IMR-90 (cell line): ENCODE measurements at regions not wholly inside any gene's neighbourhood (a gene's known extent, or its start where the extent isn't known, plus 50 kb on each side); places are given as distances from the start of the nearest gene placed in this dataset.
"Not testable (repeated sequence)": the region's sequence is repeated elsewhere in the genome, so short reads cannot be mapped to it uniquely, and the experiment has no call there.

Source experiments
- ATAC-seq: fragments of 200-7000 bp; cut with Tn5 transposase; 2 replicates; pipeline ENCODE4 v1.9.1; 2020; ENCODE audit warnings: low read depth, mild to moderate bottlenecking, moderate library complexity
- BruUV-seq: library from RNA; stranded (reverse); fragments of 400-500 nt; replicated peaks from 2 replicates; lab custom pipeline; 2021; lab: Mats Ljungman, UMichigan
- CTCF ChIA-PET: fragments of 300-600 bp; formaldehyde crosslinking; extraction: SDS; loops from one replicate; lab custom pipeline; 2021; ENCODE audit warnings: antibody characterized with exemption; lab: Yijun Ruan, JAX
- POLR2A ChIA-PET: fragments of 300-600 bp; sonication (Branson Sonifier 250); formaldehyde crosslinking; loops from one replicate; lab custom pipeline; 2022; ENCODE audit warnings: antibody characterized with exemption; ENCODE audit not compliant: unreplicated experiment; lab: Charles Lee
- DNase-seq: peaks from one replicate; pipeline ENCODE4 v3.0.0; 2013
- H2AFZ ChIP-seq: replicated peaks from 2 replicates; pipeline ENCODE3; 2013; ENCODE audit warnings: low read length, mild to moderate bottlenecking; ENCODE audit not compliant: poor library complexity
- H2AK5ac ChIP-seq: 2 replicates; pipeline ENCODE4 v1.6.1; 2013; ENCODE audit warnings: low read depth, low read length, inconsistent platforms
- H2AK9ac ChIP-seq: replicated peaks from 2 replicates; pipeline ENCODE3; 2013; ENCODE audit warnings: mild to moderate bottlenecking, low read depth, low read length, moderate library complexity; ENCODE audit not compliant: poor library complexity
- H2BK120ac ChIP-seq: 2 replicates; pipeline ENCODE4 v1.6.1; 2013; ENCODE audit warnings: low read depth, low read length, inconsistent platforms
- H2BK15ac ChIP-seq: 3 replicates; pipeline ENCODE4 v1.6.1; 2013; ENCODE audit warnings: low read depth, low read length, inconsistent platforms
- H2BK20ac ChIP-seq: 2 replicates; pipeline ENCODE4 v1.6.1; 2013; ENCODE audit warnings: low read depth, mild to moderate bottlenecking, inconsistent platforms, low read length, moderate library complexity
- H2BK5ac ChIP-seq: 2 replicates; pipeline ENCODE4 v1.6.1; 2013; ENCODE audit warnings: mild to moderate bottlenecking, low read depth, low read length, inconsistent platforms; ENCODE audit not compliant: poor library complexity, severe bottlenecking
- H3K14ac ChIP-seq: replicated peaks from 2 replicates; pipeline ENCODE4 v1.6.1; 2013; ENCODE audit warnings: low read depth, low read length, inconsistent platforms
- H3K18ac ChIP-seq: 2 replicates; pipeline ENCODE4 v1.6.1; 2013; ENCODE audit warnings: low read depth, low read length, control low read depth
- H3K23ac ChIP-seq: 2 replicates; pipeline ENCODE4 v1.6.1; 2013; ENCODE audit warnings: low read depth, low read length, inconsistent platforms
- H3K27ac ChIP-seq: 2 replicates; pipeline ENCODE4 v1.5.1; 2013; ENCODE audit warnings: mild to moderate bottlenecking, control low read depth, low read length; ENCODE audit not compliant: insufficient read depth
- H3K27me3 ChIP-seq: 2 replicates; pipeline ENCODE4 v1.6.1; 2013; ENCODE audit warnings: low read length; ENCODE audit not compliant: control insufficient read depth, insufficient read depth
- H3K36me3 ChIP-seq: 2 replicates; pipeline ENCODE4 v1.6.1; 2013; ENCODE audit warnings: low read length, mixed read lengths; ENCODE audit not compliant: control insufficient read depth, insufficient read depth
- H3K4ac ChIP-seq: 2 replicates; pipeline ENCODE4 v1.6.1; 2013; ENCODE audit warnings: low read depth, low read length, inconsistent platforms
- H3K4me1 ChIP-seq: 2 replicates; pipeline ENCODE4 v1.6.1; 2013; ENCODE audit warnings: low read length, mixed read lengths; ENCODE audit not compliant: control insufficient read depth, insufficient read depth
- H3K4me2 ChIP-seq: 2 replicates; pipeline ENCODE4 v1.6.1; 2013; ENCODE audit warnings: low read depth, mild to moderate bottlenecking, control low read depth, low read length, moderate library complexity
- H3K4me3 ChIP-seq: 2 replicates; pipeline ENCODE4 v1.5.1; 2013; ENCODE audit warnings: low read depth, mild to moderate bottlenecking, control low read depth, low read length, moderate library complexity; ENCODE audit not compliant: insufficient read depth
- H3K56ac ChIP-seq: 2 replicates; pipeline ENCODE4 v1.6.1; 2013; ENCODE audit warnings: low read length, inconsistent platforms; ENCODE audit not compliant: insufficient read depth; ENCODE audit errors: extremely low read depth
- H3K79me1 ChIP-seq, 2 experiments: 2 replicates each; pipeline ENCODE4 v1.6.1; 2013; ENCODE audit warnings: low read length in 2 of 2, inconsistent platforms in 1 of 2, low read depth in 1 of 2
- H3K9ac ChIP-seq: 2 replicates; pipeline ENCODE4 v1.6.1; 2013; ENCODE audit warnings: low read depth, low read length, control low read depth
- H3K9me1 ChIP-seq: 2 replicates; pipeline ENCODE4 v1.6.1; 2013; ENCODE audit warnings: low read length, inconsistent platforms; ENCODE audit not compliant: insufficient read depth
- H3K9me3 ChIP-seq: 2 replicates; pipeline ENCODE4 v1.6.1; 2013; ENCODE audit warnings: low read length; ENCODE audit not compliant: control insufficient read depth, insufficient read depth
- H4K20me1 ChIP-seq: 2 replicates; pipeline ENCODE4 v1.6.1; 2013; ENCODE audit warnings: low read length, inconsistent platforms; ENCODE audit not compliant: insufficient read depth
- H4K5ac ChIP-seq: 2 replicates; pipeline ENCODE4 v1.6.1; 2013; ENCODE audit warnings: mild to moderate bottlenecking, low read depth, low read length, control low read depth
- H4K8ac ChIP-seq, 2 experiments: 2 replicates each; pipeline ENCODE4 v1.6.1; 2013; ENCODE audit warnings: low read depth in 2 of 2, low read length in 2 of 2, control low read depth in 1 of 2, inconsistent platforms in 1 of 2
- H4K91ac ChIP-seq: 2 replicates; pipeline ENCODE4 v1.6.1; 2013; ENCODE audit warnings: low read depth, low read length, inconsistent platforms; ENCODE audit not compliant: insufficient read depth
- CEBPB ChIP-seq: IDR thresholded peaks from 2 replicates; pipeline ENCODE4 v1.6.1; 2012; ENCODE audit warnings: low read depth, low read length, improper control_type of control experiment
- CHD1 ChIP-seq: IDR thresholded peaks from 2 replicates; pipeline ENCODE4 v1.6.1; 2012; ENCODE audit warnings: low read depth, low read length, improper control_type of control experiment
- CTCF ChIP-seq: conservative IDR thresholded peaks from 2 replicates; pipeline ENCODE4 v1.5.1; 2012; ENCODE audit warnings: mild to moderate bottlenecking, low read depth, low read length, improper control_type of control experiment
- FOS ChIP-seq: fragments of 150-350 bp; IDR thresholded peaks from 2 replicates; pipeline ENCODE4 v1.6.1; 2016; ENCODE audit warnings: low read depth, low read length
- MAZ ChIP-seq: IDR thresholded peaks from 2 replicates; pipeline ENCODE4 v1.6.1; 2012; ENCODE audit warnings: low read depth, mild to moderate bottlenecking, low read length, improper control_type of control experiment, moderate library complexity, borderline replicate concordance
- RAD21 ChIP-seq: IDR thresholded peaks from 2 replicates; pipeline ENCODE4 v1.6.1; 2012; ENCODE audit warnings: low read length, improper control_type of control experiment
- RCOR1 ChIP-seq: IDR thresholded peaks from 2 replicates; pipeline ENCODE4 v1.6.1; 2012; ENCODE audit warnings: mild to moderate bottlenecking, low read length, improper control_type of control experiment; ENCODE audit not compliant: insufficient replicate concordance
- RFX5 ChIP-seq: IDR thresholded peaks from 2 replicates; pipeline ENCODE4 v1.8.0; 2012; ENCODE audit warnings: low read depth, mild to moderate bottlenecking, low read length, moderate library complexity
- WGBS, 2 experiments: methylation state at CpG; one replicate each; pipeline versions ENCODE4 v1.1.5 to v1.1.7; 2013; ENCODE audit warnings: missing lambda C conversion rate in 2 of 2; ENCODE audit not compliant: insufficient read length in 1 of 2; ENCODE audit errors: extremely low coverage in 2 of 2; 5-methylcytosine and 5-hydroxymethylcytosine counted together
- dilution Hi-C: fragments of 300-500 bp; cut with HindIII; formaldehyde crosslinking; loops from one replicate; pipeline ENCODE4 v1.14.3; 2018; ENCODE audit warnings: low sequenced_read_pairs; ENCODE audit not compliant: unreplicated experiment
- in situ Hi-C: fragments of 300-500 bp; cut with MboI; formaldehyde crosslinking; loops from 3 replicates; pipeline ENCODE4 v1.14.3; 2019; ENCODE audit warnings: low sequenced_read_pairs, inconsistent platforms, mixed read lengths
- intact Hi-C: fragments of 100-400 bp; cut with micrococcal nuclease; formaldehyde crosslinking; loops from 2 replicates; pipeline ENCODE4 v1.10.0; 2022

GRCh38 chr4:155047755-155048154 is 160.7 kb upstream of the NPY2R start:
- no TSS peak for BruUV-seq
- no peak overlapping the region for H2BK5ac ChIP-seq
- intact Hi-C loops: no loop called here
- H3K79me1 ChIP-seq: no peaks in the 10 kb centered on the region
- no peak for TF ChIP-seq RAD21
- no peak for TF ChIP-seq CTCF
- TF ChIP-seq RCOR1: no peak
- no peak for TF ChIP-seq MAZ
- TF ChIP-seq RFX5: no peak
- TF ChIP-seq CHD1: no peak
- no peak for TF ChIP-seq CEBPB
- TF ChIP-seq FOS: no peak
- no peaks in the 10 kb centered on the region for H3K4me1 ChIP-seq
- dilution Hi-C loops: no loop called here
- no peak overlapping the region for H3K23ac ChIP-seq
- CTCF ChIA-PET: interaction anchor here (0.9 kb wide), 1 partner anchor 314 kb away, joined by 3 read pairs; no protein-coding TSS in a partner anchor
- H2AK9ac ChIP-seq: no peak overlapping the region
- no peaks in the 10 kb centered on the region for H4K20me1 ChIP-seq
- H3K14ac ChIP-seq: no peak overlapping the region
- H3K4ac ChIP-seq: no peak overlapping the region
- no peak overlapping the region for H2BK120ac ChIP-seq
- H3K9me3 ChIP-seq: no peaks in the 10 kb centered on the region
- H4K5ac ChIP-seq: no peak overlapping the region
- WGBS, 2 experiments: no CpG with 5 or more reads among the region's 2 CpGs
- POLR2A ChIA-PET: no interaction called here
- H3K9ac ChIP-seq: no peak overlapping the region
- no peak overlapping the region for H4K91ac ChIP-seq
- H3K18ac ChIP-seq: no peak overlapping the region
- no peak overlapping the region for H3K56ac ChIP-seq
- in situ Hi-C loops: no loop called here
- H3K4me3 ChIP-seq: no peak overlapping the region
- H2AFZ ChIP-seq: no peak overlapping the region
- H3K27me3 ChIP-seq: no peaks in the 10 kb centered on the region
- H2AK5ac ChIP-seq: no peak overlapping the region
- no peaks in the 10 kb centered on the region for H3K9me1 ChIP-seq
- H3K36me3 ChIP-seq: no peaks in the 10 kb centered on the region
- no peak overlapping the region for H2BK15ac ChIP-seq
- H3K27ac ChIP-seq: no peak overlapping the region
- no peak overlapping the region for H3K4me2 ChIP-seq
- DNase-seq: peak; percentile 6
- no peak overlapping the region for H2BK20ac ChIP-seq
- no peak overlapping the region for H4K8ac ChIP-seq
- ATAC-seq: no peak

DNA sequence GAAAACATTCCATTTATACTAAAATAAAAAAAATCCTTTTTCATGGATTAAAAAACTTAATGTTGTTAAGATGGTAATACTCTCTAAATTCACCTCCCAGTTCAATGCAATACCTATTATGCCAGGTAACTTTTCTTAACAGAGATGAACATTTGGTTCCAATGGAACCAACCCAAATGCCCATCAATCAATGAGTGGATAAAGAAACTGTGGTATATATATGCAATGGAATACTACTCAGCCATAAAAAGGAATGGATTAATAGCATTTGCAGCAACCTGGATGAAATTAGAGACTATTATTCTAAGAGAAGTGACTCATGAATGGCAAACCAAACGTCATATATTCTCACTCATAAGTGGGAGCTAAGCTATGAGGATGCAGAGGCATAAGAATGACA is 154.4 kb upstream of the NPY2R start:
- CTCF ChIA-PET, H2BK5ac ChIP-seq, H3K9ac ChIP-seq, H3K4me2 ChIP-seq, H3K27me3 ChIP-seq, in situ Hi-C loops, H2BK120ac ChIP-seq, H3K9me3 ChIP-seq, H3K36me3 ChIP-seq, POLR2A ChIA-PET, H3K56ac ChIP-seq, DNase-seq, H3K4me1 ChIP-seq, H4K91ac ChIP-seq, H3K27ac ChIP-seq, ATAC-seq, H4K8ac ChIP-seq, H3K9me1 ChIP-seq, H4K20me1 ChIP-seq, H3K18ac ChIP-seq, H2AK9ac ChIP-seq, H3K79me1 ChIP-seq, H3K23ac ChIP-seq, H2BK20ac ChIP-seq, BruUV-seq, H2BK15ac ChIP-seq, dilution Hi-C loops, H3K4ac ChIP-seq, H3K14ac ChIP-seq, H4K5ac ChIP-seq, H3K4me3 ChIP-seq, H2AFZ ChIP-seq, intact Hi-C loops, H2AK5ac ChIP-seq: not testable (repeated sequence)
- no CpG with 5 or more reads among the region's 1 CpG for WGBS, 2 experiments
